Trophoblast cell (in vitro differentiated cells and primary cell): ENCODE measurements at regions not wholly inside any gene's neighbourhood (a gene's known extent, or its start where the extent isn't known, plus 50 kb on each side); places are given as distances from the start of the nearest gene placed in this dataset.

Source experiments
- DNase-seq, 2 donors: peaks; one replicate each; pipeline ENCODE4 v3.0.0-alpha.2; 2016
- H2AFZ ChIP-seq: 2 replicates; pipeline ENCODE4 v1.6.1; 2013; ENCODE audit warnings: low read length, moderate library complexity, mild to moderate bottlenecking; ENCODE audit not compliant: insufficient read depth, poor library complexity
- H2AK5ac ChIP-seq: 2 replicates; pipeline ENCODE4 v1.6.1; 2013; ENCODE audit warnings: mild to moderate bottlenecking, low read length
- H2BK120ac ChIP-seq: 2 replicates; pipeline ENCODE4 v1.6.1; 2013; ENCODE audit warnings: low read length, mild to moderate bottlenecking, moderate library complexity; ENCODE audit not compliant: insufficient read depth, poor library complexity
- H2BK12ac ChIP-seq: 2 replicates; pipeline ENCODE4 v1.6.1; 2013; ENCODE audit warnings: mild to moderate bottlenecking, low read length, moderate library complexity
- H2BK5ac ChIP-seq: 2 replicates; pipeline ENCODE4 v1.6.1; 2013; ENCODE audit warnings: low read length, low read depth, moderate library complexity, mild to moderate bottlenecking; ENCODE audit not compliant: poor library complexity
- H3K14ac ChIP-seq: 2 replicates; pipeline ENCODE4 v1.6.1; 2013; ENCODE audit warnings: mild to moderate bottlenecking, low read length
- H3K18ac ChIP-seq: 2 replicates; pipeline ENCODE4 v1.6.1; 2013; ENCODE audit warnings: mild to moderate bottlenecking, low read length
- H3K23ac ChIP-seq: 2 replicates; pipeline ENCODE4 v1.6.1; 2013; ENCODE audit warnings: low read length
- H3K27ac ChIP-seq: 2 replicates; pipeline ENCODE4 v1.5.1; 2013; ENCODE audit warnings: low read depth, mild to moderate bottlenecking, inconsistent platforms, low read length, moderate library complexity
- H3K27me3 ChIP-seq: 2 replicates; pipeline ENCODE4 v1.6.1; 2013; ENCODE audit warnings: inconsistent platforms, mild to moderate bottlenecking, low read length, moderate library complexity; ENCODE audit not compliant: insufficient read depth
- H3K36me3 ChIP-seq, 2 experiments: 1 replicate in 1 of 2; 2 replicates in 1 of 2; pipeline ENCODE4 v1.6.1; 2013; ENCODE audit warnings: low read length in 2 of 2, mild to moderate bottlenecking in 2 of 2, moderate library complexity in 1 of 2; ENCODE audit not compliant: insufficient read depth in 2 of 2, control insufficient read depth in 1 of 2
- H3K4ac ChIP-seq: 2 replicates; pipeline ENCODE4 v1.6.1; 2013; ENCODE audit warnings: low read depth, mild to moderate bottlenecking, low read length, moderate library complexity
- H3K4me1 ChIP-seq, 2 experiments: 1 replicate in 1 of 2; 2 replicates in 1 of 2; pipeline ENCODE4 v1.6.1; 2013; ENCODE audit warnings: low read length in 2 of 2, mild to moderate bottlenecking in 2 of 2, moderate library complexity in 1 of 2; ENCODE audit not compliant: insufficient read depth in 2 of 2, control insufficient read depth in 1 of 2
- H3K4me2 ChIP-seq: 2 replicates; pipeline ENCODE4 v1.6.1; 2013; ENCODE audit warnings: inconsistent platforms, mild to moderate bottlenecking, low read length, moderate library complexity
- H3K4me3 ChIP-seq: 2 replicates; pipeline ENCODE4 v1.5.1; 2013; ENCODE audit warnings: mild to moderate bottlenecking, low read depth, low read length, inconsistent platforms
- H3K79me1 ChIP-seq: one replicate; pipeline ENCODE4 v1.6.1; 2013; ENCODE audit warnings: low read length
- H3K79me2 ChIP-seq: 2 replicates; pipeline ENCODE4 v1.6.1; 2013; ENCODE audit warnings: low read length, mild to moderate bottlenecking; ENCODE audit not compliant: control insufficient read depth, insufficient read depth, poor library complexity
- H3K9ac ChIP-seq: 2 replicates; pipeline ENCODE4 v1.6.1; 2013; ENCODE audit warnings: mild to moderate bottlenecking, low read length
- H3K9me3 ChIP-seq: 2 replicates; pipeline ENCODE4 v1.6.1; 2013; ENCODE audit warnings: low read depth, mild to moderate bottlenecking, control low read depth, inconsistent platforms, low read length; ENCODE audit not compliant: insufficient read depth
- H4K12ac ChIP-seq: 2 replicates; pipeline ENCODE4 v1.6.1; 2013; ENCODE audit warnings: low read depth, mild to moderate bottlenecking, low read length, moderate library complexity
- H4K8ac ChIP-seq: 2 replicates; pipeline ENCODE4 v1.6.1; 2013; ENCODE audit warnings: low read depth, mild to moderate bottlenecking, low read length, moderate library complexity
- H4K91ac ChIP-seq: one replicate; pipeline ENCODE4 v1.6.1; 2013; ENCODE audit warnings: low read depth, mild to moderate bottlenecking, low read length, moderate library complexity
- WGBS: extraction: QIAGEN DNeasy Blood & Tissue Kit; methylation state at CpG from one replicate; pipeline ENCODE4 v1.1.7; 2013; ENCODE audit warnings: missing lambda C conversion rate; ENCODE audit not compliant: insufficient read length, insufficient coverage; ENCODE audit errors: extremely low coverage; 5-methylcytosine and 5-hydroxymethylcytosine counted together

DNA sequence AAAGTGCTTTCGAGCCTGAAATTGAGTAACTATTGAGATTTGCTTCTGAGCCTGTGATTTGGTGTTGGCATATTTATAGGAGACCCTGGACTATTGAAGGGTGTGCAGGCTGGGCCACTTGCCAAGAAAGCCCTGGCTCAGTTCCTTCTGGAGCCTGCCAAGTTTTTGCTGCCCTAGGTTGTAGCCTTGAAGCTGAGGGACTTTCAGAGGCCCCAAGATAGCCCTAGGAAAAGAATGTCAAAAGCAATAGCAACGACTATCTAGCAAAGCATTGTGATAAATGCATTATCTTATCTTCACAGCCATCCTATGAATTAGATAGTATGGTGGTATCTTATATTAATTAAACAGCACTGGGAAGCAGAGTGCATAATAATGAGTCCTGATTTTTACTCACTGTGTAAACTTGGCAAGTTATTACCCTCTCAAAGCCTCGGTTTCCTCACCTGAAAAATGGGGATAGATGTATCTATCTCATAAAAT is 473.7 kb upstream of the PODXL start:
- Histone ChIP-seq H3K4me3 (no peak overlapping the region), H3K79me2 (no peaks in the 10 kb centered on the region)

DNA sequence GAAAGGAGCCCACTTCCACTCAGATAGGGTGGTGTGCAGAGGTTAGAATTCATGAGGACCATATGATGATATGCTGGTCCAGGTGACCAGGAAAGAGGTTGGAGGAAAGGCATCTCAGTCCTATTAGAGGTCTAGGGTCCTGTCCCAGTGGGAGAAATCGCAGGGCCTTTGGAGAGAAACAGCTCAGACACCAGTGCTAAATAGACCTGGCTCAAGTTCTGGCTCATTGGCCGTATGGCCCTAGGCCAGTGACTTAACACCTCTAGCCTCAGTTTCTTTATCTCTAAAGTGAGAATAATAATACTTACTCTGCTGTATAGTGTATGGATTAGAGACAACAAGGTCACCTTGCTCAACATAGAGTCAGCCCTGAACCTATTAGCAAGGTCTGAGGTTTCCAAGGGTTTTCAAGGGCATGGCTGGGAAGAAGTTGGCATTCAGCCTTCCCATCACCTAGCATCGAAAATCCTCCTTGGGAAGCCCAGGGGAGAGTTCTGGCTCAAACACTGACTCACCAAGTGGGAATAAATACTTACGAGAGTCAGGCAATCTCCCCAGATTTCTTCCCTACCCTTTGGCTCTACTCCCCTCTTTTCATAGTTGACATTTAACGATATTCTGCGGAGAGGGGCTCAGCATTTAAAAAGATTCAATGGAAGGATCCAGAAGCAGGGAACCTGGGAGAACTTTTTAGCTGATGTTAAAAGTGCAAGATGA is 473.1 kb upstream of the PODXL start:
- Histone ChIP-seq H3K4me1 (peaks cover 2 to 3% of the 10 kb centered on the region in 2 experiments), H3K4me2 (no peak overlapping the region), H3K79me2 (no peaks in the 10 kb centered on the region), H3K4me3 (no peak overlapping the region), H2AFZ (no peak overlapping the region), H4K8ac (no peak overlapping the region), H2BK120ac (no peak overlapping the region), H3K27ac (no peak overlapping the region), H2BK12ac (no peak overlapping the region), H3K9me3 (no peaks in the 10 kb centered on the region), H2BK5ac (no peak overlapping the region), H2AK5ac (no peak overlapping the region), H3K4ac (no peak overlapping the region), H3K27me3 (no peaks in the 10 kb centered on the region), H3K79me1 (no peaks in the 10 kb centered on the region), H4K12ac (no peak overlapping the region), H3K9ac (no peak overlapping the region), H4K91ac (no peak overlapping the region), H3K18ac (no peak overlapping the region), H3K23ac (no peak overlapping the region), H3K14ac (no peak overlapping the region), H3K36me3 (no peaks in the 10 kb centered on the region)
- no peak for DNase-seq
- no CpG with 5 or more reads among the region's 6 CpGs for WGBS

More for the DNA sequence above, 473.7 kb upstream of the PODXL start:
- no peak overlapping the region for H3K27ac ChIP-seq
- no peak overlapping the region for H3K9ac ChIP-seq
- H2AK5ac ChIP-seq, result no peak overlapping the region
- H4K8ac ChIP-seq, result no peak overlapping the region
- no peak overlapping the region for H2AFZ ChIP-seq
- H3K14ac ChIP-seq, result no peak overlapping the region
- H3K18ac ChIP-seq, result no peak overlapping the region
- no peak overlapping the region for H2BK120ac ChIP-seq
- no peaks in the 10 kb centered on the region for H3K9me3 ChIP-seq
- no peak overlapping the region for H4K91ac ChIP-seq
- H3K36me3 ChIP-seq, result no peaks in the 10 kb centered on the region
- H3K79me1 ChIP-seq, result no peaks in the 10 kb centered on the region
- no peak overlapping the region for H2BK5ac ChIP-seq
- H3K4ac ChIP-seq, result no peak overlapping the region
- no peak overlapping the region for H3K23ac ChIP-seq
- peaks cover 2 to 3% of the 10 kb centered on the region in 2 experiments for H3K4me1 ChIP-seq
- WGBS, result no CpG with 5 or more reads among the region's 3 CpGs
- DNase-seq, result no peak
- H2BK12ac ChIP-seq, result no peak overlapping the region
- H3K4me2 ChIP-seq, result no peak overlapping the region
- H3K27me3 ChIP-seq, result no peaks in the 10 kb centered on the region
- H4K12ac ChIP-seq, result no peak overlapping the region

DNA sequence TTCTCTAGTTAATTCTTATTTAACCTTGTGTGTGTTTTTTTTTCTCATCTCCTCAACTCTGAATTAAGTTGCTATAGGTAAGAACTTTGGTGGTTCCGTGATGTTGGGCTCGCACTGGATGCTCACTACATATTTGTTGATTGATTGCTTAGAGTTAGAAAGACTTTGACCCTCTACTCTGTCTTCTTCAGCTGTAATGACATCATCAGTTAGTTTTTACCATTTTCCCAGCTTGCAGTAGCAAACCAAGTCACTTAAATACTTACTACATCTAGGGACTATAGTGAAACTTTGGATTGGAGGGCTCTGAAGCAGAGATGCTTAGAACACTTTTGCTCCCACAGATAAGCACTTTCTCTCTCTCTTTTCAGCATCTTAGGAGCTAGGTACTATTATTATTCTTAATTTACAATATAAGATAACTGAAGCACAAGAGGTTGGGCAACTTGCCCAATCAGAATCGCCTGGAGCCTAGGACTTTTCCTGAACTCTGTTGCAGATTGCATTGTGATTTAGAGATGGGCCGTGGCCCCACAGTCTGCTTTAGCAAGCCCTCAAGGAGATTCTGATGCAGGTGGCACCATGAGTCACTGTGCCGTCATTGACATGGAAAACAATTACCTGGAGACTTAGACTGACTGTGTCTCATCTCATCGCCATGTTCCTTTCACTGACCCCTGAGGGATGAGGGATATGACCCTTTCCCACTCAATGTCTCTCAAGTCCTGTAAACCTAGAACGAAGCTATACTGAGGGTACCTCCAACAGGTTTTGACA is 471.9 kb upstream of the PODXL start:
- Histone ChIP-seq H4K91ac (no peak overlapping the region), H3K4me3 (no peak overlapping the region), H2AK5ac (no peak overlapping the region), H3K27me3 (no peaks in the 10 kb centered on the region), H3K79me2 (no peaks in the 10 kb centered on the region), H3K9ac (no peak overlapping the region), H2BK120ac (no peak overlapping the region), H3K14ac (no peak overlapping the region), H3K23ac (peak overlapping the region; percentile 61), H3K79me1 (no peaks in the 10 kb centered on the region), H2BK5ac (no peak overlapping the region), H3K27ac (no peak overlapping the region), H4K12ac (no peak overlapping the region), H4K8ac (no peak overlapping the region), H3K36me3 (no peaks in the 10 kb centered on the region), H2BK12ac (no peak overlapping the region), H3K4me1 (peaks cover 2 to 3% of the 10 kb centered on the region in 2 experiments), H2AFZ (no peak overlapping the region), H3K4me2 (no peak overlapping the region), H3K18ac (no peak overlapping the region), H3K9me3 (no peaks in the 10 kb centered on the region), H3K4ac (no peak overlapping the region)
- WGBS, result no CpG with 5 or more reads among the region's 7 CpGs
- DNase-seq, result peak in 1 of 2 donors; percentile 32

DNA sequence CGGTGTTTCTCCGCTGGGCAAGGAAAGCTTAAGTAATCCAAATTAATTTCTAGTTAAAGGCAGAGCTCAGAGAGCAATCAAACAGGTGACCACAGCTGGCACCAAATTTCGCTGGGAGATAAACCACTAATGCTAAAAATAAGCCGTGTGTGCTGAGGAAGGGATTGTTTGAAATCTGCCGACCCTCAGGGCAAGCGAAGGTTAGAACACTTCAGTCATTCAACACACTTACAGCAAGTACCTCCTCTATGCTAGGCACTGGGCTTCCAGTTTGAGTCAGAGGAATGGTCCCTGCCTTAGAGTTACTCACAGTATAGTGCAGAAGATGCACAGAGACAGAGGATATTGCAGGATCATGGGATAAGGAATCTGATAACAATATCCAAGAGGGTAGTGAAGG is 467.9 kb upstream of the PODXL start:
- H3K79me1 ChIP-seq, result no peaks in the 10 kb centered on the region
- no peak overlapping the region for H2BK5ac ChIP-seq
- no peaks in the 10 kb centered on the region for H3K9me3 ChIP-seq
- H3K9ac ChIP-seq, result no peak overlapping the region
- no peaks in the 10 kb centered on the region for H3K36me3 ChIP-seq
- no peak overlapping the region for H2BK12ac ChIP-seq
- WGBS, result no CpG with 5 or more reads among the region's 6 CpGs
- H3K4me3 ChIP-seq, result no peak overlapping the region
- H4K91ac ChIP-seq, result no peak overlapping the region
- no peak overlapping the region for H3K18ac ChIP-seq
- H2AFZ ChIP-seq, result no peak overlapping the region
- H3K27ac ChIP-seq, result no peak overlapping the region
- H3K23ac ChIP-seq, result no peak overlapping the region
- no peak overlapping the region for H3K4ac ChIP-seq
- H3K14ac ChIP-seq, result no peak overlapping the region
- H3K4me2 ChIP-seq, result no peak overlapping the region
- H2BK120ac ChIP-seq, result no peak overlapping the region
- H4K8ac ChIP-seq, result no peak overlapping the region
- no peak overlapping the region for H2AK5ac ChIP-seq
- H3K79me2 ChIP-seq, result no peaks in the 10 kb centered on the region
- H3K4me1 ChIP-seq, result no peaks in the 10 kb centered on the region
- DNase-seq, result no peak
- H4K12ac ChIP-seq, result no peak overlapping the region
- H3K27me3 ChIP-seq, result no peaks in the 10 kb centered on the region
